Astrocyte (in vitro differentiated cells and primary cell): ENCODE measurements at regions not wholly inside any gene's neighbourhood (a gene's known extent, or its start where the extent isn't known, plus 50 kb on each side); places are given as distances from the start of the nearest gene placed in this dataset.

Experiments used
- EZH2 ChIP-seq: IDR thresholded peaks from 2 replicates; pipeline ENCODE4 v1.6.1; 2012; ENCODE audit warnings: mild to moderate bottlenecking, low read length, inconsistent platforms; ENCODE audit not compliant: insufficient read depth
- TF ChIP-seq, protein P1 (sequence below): IDR thresholded peaks from 2 replicates; pipeline ENCODE4 v1.5.1; 2011; ENCODE audit warnings: low read depth, mild to moderate bottlenecking, inconsistent platforms, low read length, moderate library complexity; ENCODE audit not compliant: insufficient read depth

GRCh38 chr15:70503073-70503745, 260.1 kb downstream of the UACA start:
- TF ChIP-seq, protein P1, sequence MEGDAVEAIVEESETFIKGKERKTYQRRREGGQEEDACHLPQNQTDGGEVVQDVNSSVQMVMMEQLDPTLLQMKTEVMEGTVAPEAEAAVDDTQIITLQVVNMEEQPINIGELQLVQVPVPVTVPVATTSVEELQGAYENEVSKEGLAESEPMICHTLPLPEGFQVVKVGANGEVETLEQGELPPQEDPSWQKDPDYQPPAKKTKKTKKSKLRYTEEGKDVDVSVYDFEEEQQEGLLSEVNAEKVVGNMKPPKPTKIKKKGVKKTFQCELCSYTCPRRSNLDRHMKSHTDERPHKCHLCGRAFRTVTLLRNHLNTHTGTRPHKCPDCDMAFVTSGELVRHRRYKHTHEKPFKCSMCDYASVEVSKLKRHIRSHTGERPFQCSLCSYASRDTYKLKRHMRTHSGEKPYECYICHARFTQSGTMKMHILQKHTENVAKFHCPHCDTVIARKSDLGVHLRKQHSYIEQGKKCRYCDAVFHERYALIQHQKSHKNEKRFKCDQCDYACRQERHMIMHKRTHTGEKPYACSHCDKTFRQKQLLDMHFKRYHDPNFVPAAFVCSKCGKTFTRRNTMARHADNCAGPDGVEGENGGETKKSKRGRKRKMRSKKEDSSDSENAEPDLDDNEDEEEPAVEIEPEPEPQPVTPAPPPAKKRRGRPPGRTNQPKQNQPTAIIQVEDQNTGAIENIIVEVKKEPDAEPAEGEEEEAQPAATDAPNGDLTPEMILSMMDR: no peak
- no peak for TF ChIP-seq EZH2
